GM21576 (cell line): ENCODE measurements at regions not wholly inside any gene's neighbourhood (a gene's known extent, or its start where the extent isn't known, plus 50 kb on each side); places are given as distances from the start of the nearest gene placed in this dataset.

ENCODE experiments used
- ATAC-seq: cut with Tn5 transposase; IDR thresholded peaks from one replicate; pipeline ENCODE4 v1.9.1; 2021; ENCODE audit warnings: mild to moderate bottlenecking, moderate library complexity; ENCODE audit not compliant: unreplicated experiment

DNA sequence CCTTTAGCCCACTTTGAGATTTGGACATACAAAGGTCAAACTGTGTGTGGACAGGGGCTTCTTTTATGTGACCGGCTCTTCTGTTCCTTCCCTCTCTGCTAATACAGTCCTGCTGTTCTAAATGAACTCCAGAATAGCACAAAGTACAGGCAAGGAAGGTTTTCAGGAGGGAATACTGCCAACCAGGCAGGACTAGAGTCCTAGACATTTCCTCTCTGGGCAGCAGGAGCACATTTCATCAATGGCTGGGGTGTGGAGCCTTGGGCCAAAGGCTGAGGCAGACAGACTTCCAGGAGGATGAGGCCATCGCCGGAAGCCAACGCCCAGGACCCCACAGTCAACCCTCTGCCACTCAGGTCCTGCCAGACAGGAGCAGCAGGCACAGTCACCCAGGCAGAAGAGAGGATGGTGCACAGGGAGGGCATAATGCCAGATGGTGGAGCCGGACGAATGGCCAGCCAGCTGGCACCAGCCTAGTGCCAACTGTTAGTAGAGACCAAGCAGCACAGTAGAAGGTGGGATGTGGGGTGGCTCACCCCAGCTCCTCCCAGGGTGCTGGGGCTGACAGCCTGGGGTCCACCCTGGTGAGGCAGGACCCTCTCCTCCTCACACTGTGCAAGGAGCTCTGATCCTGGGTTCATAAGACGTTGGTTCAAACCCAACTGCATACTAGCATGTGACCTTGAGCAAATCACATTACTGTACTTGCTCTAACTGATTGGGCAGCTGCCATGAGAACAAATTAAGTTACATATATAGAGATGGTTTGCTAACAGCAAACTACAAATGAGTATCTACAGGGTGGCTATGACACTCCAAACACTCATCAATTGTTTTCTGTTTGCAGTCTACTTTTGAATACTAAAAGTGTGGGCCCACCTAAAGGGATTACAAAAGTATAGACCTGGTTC lies 410.7 kb downstream of the SIPA1L2 start:
- no peak for ATAC-seq

DNA sequence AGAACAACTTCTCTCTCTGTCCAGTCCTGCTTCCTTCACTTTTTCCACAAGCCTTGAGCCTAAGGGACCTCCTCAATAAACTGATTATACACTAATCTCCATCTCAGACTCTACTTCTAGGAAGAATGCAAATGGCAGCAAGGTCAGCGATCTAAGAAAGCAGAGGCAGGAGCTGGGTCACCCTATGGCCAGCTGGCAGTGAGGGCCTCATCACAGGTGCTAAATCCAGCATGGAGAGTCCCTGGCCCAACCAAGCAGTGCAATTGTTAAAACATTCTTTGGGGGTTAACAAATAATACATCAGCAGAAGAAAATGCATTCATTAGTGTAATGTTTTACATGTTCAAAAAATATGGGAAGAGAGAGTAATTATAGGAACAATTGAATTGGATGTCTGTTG lies 416.0 kb downstream of the SIPA1L2 start:
- ATAC-seq, result no peak

DNA sequence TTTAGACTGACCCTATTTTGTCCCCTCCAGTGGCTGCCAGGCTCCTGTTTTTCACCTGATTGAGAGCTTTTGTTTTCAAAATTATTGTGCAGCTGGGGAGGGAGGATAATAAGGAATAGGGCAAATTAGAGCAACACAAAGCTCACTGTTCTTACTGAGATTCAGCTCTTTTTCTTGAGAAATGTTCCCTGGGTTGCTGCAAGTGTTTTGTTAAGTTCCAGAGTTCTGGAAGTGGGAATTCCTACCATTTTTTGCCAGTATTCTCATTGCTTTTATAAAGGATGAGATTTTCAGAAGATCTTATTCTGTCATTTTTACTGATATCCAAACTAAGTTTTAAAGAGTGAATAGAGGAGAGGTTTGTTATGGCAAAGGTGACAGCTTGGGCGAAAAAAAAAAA lies 417.7 kb downstream of the SIPA1L2 start:
- no peak for ATAC-seq

DNA sequence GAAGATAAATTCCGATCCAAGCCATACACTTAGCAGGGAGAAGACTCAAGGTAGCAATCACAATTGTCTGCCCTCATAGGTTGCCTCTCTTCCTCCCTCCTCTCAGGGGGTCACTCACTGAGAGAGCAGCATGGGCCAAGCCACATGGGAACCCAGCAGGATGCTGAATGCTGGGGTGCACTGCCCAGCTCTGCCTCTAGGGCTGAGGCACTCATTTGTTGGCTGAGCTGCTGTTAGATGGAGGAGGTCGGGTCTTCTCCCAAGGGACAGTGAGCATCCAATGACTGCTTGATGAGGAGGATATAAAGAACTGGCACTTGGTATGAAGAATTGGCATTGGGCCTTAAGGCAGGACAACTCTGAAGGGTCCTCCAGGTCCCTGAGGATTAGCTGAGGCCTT lies 418.8 kb downstream of the SIPA1L2 start:
- ATAC-seq, result no peak

DNA sequence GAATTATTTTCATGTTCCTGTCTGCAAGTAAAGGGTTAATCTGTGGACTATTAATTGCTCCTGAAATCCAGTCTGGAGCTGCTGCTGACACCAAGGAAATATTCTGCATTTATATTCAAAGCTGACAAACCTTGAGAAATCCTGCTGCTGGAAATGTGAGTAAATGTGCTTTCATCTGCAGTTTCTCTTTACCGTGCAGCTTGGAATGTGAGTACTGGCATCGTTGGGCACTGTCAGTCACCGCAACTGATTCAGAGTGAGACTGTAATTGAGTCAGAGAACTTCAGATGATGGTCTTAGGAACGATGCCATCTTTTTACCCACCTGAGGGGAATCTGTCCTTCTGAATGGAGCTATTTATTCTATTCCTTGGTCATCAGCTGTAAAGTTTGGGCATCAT lies 420.6 kb downstream of the SIPA1L2 start:
- no peak for ATAC-seq

DNA sequence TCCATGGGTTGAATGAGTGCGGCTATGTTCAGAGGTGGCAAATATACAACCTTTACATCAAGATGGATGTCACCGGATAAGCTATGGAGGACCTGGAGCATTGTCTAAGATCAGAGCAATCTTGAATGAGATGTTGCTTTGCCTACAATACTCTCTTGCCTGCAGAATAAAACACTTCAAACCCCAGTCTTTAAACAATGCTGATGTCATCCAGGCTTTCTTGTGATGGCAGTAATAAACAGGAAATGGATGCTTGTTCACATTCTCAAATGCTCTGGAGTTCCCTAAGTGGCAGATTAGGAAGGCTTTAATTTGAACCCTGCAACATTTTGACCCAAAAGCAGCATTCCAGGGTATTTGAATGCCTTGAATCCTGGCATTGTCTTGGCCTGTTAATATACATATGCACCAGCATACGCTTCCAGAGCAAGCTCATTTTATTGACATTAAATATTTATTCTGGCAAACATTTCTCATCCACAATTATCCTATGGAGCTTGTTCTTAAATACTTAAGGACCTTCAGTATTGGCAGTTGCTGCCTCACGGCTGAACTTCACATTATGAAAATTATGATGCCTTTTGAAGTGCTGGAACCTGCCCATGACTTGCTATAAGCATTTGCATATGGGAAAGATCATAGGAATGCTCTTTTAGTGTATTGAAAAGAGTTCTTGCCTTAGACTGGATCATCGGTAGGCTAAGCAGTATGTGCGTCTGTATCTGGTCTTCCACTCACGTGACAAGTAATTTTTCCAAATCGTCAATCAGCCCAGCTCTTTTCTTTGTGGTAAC lies 422.7 kb downstream of the SIPA1L2 start:
- no peak for ATAC-seq

DNA sequence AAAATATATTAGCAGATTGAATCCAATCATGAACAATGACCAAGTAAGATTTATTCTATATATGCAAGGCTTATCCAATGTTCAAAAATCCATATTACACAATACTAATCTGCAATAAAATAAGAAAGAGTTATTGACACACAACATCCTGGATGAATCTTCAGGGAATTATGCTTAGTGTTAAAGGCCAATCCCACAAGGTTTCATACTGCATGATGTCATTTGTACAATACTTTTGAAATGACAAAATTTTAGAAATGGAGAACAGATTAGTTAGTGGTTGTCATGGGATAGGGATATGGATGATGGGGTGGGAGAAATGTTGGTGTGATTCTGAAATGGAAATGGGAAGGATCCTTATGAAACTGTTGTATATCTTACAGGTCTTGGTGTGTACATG lies 425.7 kb downstream of the SIPA1L2 start:
- ATAC-seq, result no peak

DNA sequence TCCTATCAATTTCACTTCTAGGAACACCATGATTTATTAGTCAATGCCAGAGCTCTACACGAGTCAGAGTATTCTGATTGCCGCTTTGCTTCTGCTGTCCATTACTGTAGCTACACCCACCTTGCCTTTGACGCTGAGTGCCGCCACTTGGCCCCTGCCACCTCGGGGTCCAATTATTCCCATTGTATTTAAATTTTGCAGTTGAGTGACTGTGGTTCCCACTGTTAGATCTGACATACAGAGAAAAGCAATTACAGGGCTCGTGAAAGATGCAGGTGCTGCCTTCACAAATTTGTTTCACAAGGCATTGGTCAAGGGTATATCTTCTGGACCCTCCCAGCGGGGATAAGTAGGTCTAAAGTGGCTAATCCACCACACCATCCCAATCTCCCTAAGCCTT lies 428.9 kb downstream of the SIPA1L2 start:
- ATAC-seq, result no peak

DNA sequence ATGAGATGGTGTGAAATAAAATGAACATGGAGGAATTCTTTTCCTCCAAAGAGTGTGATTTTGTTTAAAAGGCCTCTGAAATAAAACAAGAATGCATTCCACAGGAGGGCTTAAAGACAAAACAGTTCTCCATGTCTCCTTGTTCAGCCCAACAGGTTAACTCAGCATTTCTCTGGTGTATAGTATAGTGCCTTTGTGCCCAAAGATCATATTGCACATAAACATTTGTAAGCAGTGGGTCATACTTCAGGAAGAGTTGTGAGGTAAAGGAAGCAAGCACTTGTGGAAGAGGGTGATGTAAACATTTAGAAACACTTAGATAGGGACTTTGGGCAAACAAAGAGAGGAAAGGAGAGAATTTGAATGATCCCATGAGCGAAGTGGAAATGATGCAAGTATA lies 433.9 kb downstream of the SIPA1L2 start:
- ATAC-seq, result no peak

DNA sequence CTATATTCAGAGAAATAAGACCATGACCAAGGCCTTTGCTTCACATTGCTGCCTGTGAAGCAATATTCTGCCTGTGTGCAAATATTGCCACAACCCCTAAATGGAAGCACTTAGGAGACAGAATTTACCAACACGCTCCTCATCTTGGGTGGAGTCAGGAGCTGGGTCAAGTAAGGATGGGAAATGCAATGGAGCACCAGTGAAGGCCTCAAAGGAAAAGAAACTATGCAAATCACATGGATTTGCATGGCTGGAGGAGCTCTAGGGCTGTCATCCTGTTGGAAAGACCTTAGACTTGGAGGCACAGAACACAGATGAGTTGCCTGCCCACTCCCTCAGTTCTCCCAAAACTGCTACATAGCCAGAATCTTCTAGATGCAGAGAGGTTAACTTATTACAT lies 435.5 kb downstream of the SIPA1L2 start:
- ATAC-seq, result no peak

DNA sequence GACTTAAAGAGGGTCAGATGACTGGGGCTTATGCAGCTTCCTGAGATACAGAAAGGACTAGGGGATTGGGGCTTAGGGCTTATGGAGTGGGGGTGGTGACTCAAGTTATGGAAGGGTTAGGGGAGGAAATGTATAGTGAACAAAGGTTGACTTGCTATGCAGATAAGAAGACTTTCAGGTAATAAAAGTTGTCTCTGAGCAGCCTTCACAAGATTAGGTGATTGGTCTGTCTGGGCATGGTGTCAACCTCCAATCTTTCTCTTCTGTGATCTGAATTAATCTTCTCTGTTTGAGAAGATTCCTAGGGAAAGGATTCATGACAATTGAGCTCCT lies 436.5 kb downstream of the SIPA1L2 start:
- ATAC-seq, result no peak

DNA sequence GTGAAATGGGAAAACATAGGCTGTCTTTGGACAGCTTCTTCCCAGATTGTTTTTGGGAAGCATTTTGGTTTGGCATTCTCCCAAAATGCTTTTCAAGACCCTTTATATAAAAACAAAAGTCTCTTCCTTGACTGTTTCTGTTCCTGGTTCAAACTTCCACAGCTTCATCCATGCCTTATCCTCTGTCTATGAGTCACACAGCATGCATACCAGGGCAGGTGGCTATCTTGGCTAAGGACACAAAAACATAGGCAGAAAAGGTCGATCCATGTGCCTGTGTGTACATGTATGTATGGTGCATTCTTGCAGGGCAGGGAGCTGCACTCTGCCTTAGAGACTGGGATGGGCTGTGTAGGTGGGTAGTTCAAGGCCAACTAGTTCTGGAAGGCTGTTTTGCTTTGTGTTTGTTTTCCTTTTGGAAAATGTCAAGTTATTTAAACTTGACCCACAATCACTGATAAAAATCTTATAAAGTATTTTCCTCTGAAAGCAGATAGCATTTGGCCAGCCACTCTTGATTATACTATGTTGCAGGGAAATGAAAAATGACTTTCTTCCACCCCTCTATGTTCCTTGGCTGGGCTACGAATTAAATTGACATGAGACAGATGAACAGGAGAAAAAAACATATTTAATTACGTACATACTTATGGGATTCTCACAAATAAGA lies 437.0 kb downstream of the SIPA1L2 start:
- no peak for ATAC-seq

DNA sequence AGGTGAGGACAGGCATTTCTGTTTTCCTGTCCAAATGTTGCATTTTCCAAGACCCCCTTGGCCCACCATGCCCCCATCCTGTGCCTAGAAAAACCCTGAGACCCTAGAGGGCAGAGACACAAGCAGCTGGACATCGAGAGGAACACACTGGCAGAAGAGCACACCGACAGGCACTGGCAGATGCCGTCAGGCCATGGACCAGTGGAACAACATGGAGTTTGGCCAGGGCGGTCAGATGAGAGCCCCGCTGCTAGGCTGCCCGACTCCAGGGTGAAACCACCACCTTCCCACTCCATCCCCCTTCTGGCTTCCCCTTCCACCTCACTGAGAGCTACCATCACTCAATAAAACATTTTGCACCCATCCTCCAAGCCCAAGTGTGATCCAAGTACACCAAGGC lies 438.4 kb downstream of the SIPA1L2 start:
- no peak for ATAC-seq

DNA sequence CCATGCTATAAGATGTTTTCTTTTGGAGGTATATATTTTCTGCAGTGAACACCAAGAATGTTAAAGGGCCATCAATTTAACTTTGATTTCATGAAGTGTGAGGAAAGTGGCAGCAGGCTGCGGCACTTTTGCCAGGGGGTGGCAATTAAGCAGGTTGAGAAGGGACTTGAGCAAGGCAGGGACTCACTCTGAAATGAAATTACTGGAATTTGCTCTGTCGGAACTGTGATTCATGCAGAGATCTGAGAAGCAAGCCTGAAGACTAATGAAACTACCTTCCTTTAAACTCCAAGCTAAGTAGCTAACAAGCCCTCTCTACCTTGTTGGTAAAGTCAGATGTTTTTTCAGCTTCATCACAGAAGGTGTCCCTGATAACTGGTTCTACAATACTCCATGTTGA lies 441.6 kb downstream of the SIPA1L2 start:
- ATAC-seq, result no peak

DNA sequence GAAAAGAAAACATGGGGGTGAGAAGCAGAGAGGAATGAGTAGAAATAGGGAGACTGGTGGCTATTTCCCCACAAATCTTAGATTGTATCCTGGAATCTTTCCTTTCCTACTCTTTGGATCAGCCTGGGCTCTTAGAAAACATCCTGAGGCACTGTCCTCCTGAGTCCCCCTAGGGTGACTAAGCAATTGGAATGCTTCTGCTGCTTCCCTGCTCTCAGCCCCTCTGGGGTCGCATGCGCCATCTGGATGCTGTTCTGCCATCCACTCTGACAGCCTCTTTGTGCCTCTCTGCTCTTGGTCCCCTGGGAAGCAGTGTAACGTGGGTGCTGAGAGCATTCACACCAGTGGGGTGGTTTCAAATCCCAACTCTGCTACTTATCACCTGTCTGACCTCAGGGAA lies 443.0 kb downstream of the SIPA1L2 start:
- ATAC-seq, result no peak

DNA sequence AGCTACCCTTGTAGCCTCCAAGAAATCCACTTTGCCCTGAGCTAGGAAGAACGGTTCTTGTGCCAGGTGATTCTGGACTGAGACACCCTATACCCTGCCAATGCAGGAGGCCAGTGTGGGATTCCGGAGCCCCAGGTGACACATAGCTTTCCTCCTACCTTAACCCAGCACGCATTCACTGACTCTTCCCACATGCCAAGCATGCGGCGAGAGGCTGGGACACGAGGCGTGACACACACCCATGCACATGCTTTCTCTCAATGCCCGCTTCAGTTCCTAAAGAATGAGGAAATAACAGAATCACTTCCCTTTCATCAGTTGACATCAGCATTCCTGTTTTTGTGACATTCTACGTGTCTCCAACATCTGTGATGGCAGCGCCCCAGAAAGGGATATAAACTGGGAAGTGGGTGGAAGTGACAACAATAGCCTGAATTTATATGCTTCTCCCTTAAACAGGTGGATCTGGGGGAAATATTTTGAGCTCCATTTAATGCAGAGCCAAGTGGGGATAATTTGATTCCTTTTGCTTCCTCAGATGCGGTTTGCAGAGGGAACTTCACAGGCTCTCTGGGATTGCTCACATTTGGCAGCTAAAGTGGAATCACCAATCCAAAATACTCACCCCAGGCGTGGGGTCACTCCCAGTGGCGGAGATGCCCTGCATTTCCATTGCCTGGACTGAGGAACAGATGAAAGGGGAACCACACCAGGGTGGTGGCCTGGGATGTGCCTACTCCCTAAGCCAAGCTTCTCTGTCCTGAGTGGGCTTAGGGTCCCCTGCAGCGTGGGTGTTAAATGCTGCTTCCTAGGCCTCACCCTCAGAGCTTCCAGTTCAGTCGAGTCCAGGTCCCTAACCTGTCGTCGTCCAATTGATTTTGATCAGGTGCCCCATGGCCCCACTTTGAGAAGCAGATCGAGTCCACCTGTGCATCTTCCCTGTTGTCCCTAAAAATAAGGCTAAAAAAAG lies 445.1 kb downstream of the SIPA1L2 start:
- ATAC-seq, result no peak

DNA sequence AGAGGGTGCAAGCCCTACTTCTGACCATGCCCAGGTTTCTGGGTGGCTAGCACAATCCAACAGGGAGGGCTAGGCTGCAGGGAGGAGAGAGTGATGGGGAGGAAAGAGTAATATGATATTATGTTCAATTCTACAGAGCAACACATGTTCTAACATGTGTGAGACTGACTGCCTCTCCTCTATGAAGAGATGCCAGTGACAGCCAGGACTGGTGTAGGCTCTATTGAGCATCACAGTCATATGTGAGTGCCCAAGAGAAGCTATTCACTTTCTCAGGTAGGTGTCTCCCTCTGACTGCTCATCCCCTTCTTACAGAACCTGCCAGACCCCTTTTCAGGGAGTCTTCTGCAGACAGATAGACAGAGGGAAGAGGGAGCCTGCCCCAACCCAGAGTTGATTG lies 446.1 kb downstream of the SIPA1L2 start:
- ATAC-seq, result no peak

DNA sequence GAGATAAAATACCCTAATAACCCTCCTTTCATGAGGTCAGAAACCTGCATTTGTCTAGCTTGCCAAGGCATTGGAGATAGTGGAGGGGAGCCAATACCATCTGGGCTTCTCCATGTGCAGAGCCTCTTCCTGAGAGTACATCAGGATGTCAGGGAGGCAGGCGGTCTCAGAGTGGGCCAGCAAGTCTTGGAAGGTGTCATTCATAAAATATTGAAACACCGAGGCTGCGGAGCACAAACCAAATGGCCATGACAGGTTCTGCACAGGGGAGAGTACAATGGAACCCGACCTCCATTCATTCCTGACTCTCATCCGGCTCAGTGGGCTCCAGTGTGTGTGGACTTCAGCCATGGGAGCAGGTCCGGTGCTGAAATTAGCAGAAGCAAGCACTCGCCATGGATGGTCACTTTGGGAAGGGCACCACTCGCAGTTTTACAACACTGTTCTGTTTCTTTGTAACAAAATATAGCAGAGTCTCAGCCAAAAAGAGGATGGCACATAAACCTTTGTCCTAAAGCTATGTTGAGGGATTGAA lies 446.6 kb downstream of the SIPA1L2 start:
- ATAC-seq, result no peak

DNA sequence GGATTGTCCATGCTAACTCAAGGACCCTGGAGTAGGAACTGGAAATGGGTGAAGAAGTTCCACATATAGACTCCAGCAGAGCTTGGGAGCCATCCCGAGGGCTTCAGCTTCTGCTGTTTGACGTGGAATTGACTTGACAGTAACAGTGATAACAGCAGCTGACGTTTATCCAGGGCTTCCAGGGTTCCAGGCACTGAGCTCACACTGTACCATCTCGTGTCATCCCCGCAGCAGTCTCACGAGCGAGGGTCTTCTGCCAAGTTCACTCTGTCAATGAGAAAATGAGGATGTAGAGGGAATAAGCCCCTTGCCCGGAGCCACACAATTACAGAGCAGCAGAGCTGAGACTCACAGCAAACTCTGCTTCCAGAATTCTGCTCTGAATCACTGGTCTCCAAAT lies 447.7 kb downstream of the SIPA1L2 start:
- ATAC-seq, result no peak

DNA sequence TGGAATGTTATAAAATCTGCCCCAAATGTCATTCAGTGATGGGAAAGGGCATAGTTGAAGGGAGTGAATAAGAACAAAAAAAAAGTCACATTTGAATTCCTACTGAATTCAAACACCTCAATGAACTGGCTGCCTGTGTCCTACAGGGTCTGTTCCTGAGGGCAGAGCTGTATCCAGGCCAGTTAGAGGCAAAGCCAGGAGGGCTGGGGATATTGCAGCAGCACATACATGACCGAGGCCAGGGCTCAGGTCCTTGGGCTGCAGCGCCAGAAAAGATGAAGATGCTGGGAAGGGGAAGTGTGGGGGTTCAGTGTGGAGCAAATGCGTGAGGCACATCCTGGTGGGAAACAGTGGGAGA lies 449.2 kb downstream of the SIPA1L2 start:
- ATAC-seq, result no peak
